ENCODE measurements at regions not wholly inside any gene's neighbourhood (a gene's known extent, or its start where the extent isn't known, plus 50 kb on each side); places are given as distances from the start of the nearest gene placed in this dataset.

DNA sequence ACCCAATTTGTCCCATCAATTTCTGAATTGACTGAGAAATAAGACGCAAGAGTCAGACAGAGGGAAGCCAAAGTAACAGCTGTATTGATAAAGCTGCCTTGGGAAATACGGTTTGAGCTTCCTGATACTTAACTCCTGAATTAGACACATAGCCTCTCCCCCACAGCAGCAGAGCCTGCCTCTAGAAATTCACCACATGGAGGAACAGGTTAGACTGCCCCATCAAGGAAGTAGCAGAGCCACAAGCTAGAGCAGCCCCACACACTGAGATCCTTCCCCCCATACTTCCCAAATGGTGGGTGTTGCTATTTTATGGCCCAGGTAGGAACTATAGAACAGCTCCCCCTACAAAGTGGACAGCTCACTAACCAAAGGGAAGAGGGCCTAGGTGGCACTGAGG lies 220.0 kb downstream of the SMAD2 start:
- TF ChIP-seq, protein P1, sequence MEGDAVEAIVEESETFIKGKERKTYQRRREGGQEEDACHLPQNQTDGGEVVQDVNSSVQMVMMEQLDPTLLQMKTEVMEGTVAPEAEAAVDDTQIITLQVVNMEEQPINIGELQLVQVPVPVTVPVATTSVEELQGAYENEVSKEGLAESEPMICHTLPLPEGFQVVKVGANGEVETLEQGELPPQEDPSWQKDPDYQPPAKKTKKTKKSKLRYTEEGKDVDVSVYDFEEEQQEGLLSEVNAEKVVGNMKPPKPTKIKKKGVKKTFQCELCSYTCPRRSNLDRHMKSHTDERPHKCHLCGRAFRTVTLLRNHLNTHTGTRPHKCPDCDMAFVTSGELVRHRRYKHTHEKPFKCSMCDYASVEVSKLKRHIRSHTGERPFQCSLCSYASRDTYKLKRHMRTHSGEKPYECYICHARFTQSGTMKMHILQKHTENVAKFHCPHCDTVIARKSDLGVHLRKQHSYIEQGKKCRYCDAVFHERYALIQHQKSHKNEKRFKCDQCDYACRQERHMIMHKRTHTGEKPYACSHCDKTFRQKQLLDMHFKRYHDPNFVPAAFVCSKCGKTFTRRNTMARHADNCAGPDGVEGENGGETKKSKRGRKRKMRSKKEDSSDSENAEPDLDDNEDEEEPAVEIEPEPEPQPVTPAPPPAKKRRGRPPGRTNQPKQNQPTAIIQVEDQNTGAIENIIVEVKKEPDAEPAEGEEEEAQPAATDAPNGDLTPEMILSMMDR (IDR thresholded peaks at IDR 0.05; ENCODE audit: low read depth, low read length): no peak
- TF ChIP-seq EZH2phosphoT487 (IDR thresholded peaks at IDR 0.05; ENCODE audit: low read depth): no peak
